ENCODE measurements at regions not wholly inside any gene's neighbourhood (a gene's known extent, or its start where the extent isn't known, plus 50 kb on each side); places are given as distances from the start of the nearest gene placed in this dataset.

GRCh38 chr10:113239566-113240350, 289.7 kb downstream of the TCF7L2 start:
- H3K27me3 ChIP-seq (ENCODE audit: insufficient read depth in 3 of 3, low read length in 2 of 3): no peaks in the 10 kb centered on the region
- H3K9me3 ChIP-seq: no peaks in the 10 kb centered on the region
- H3K36me3 ChIP-seq (ENCODE audit: insufficient read depth in 1 of 2, low read depth in 1 of 2): no peaks in the 10 kb centered on the region
- ATAC-seq: no peak
- intact Hi-C loops (cut with DNase I): no loop called here
- 78 to 85% (median 78%) methylated on average over 7 of the region's 7 CpGs for WGBS, 3 donors
- H3K4me1 ChIP-seq: no peaks in the 10 kb centered on the region
- H3K4me3 ChIP-seq: no peak overlapping the region
- no peak for DNase-seq
- H3K27ac ChIP-seq: no peak overlapping the region
- TF ChIP-seq, protein P1, sequence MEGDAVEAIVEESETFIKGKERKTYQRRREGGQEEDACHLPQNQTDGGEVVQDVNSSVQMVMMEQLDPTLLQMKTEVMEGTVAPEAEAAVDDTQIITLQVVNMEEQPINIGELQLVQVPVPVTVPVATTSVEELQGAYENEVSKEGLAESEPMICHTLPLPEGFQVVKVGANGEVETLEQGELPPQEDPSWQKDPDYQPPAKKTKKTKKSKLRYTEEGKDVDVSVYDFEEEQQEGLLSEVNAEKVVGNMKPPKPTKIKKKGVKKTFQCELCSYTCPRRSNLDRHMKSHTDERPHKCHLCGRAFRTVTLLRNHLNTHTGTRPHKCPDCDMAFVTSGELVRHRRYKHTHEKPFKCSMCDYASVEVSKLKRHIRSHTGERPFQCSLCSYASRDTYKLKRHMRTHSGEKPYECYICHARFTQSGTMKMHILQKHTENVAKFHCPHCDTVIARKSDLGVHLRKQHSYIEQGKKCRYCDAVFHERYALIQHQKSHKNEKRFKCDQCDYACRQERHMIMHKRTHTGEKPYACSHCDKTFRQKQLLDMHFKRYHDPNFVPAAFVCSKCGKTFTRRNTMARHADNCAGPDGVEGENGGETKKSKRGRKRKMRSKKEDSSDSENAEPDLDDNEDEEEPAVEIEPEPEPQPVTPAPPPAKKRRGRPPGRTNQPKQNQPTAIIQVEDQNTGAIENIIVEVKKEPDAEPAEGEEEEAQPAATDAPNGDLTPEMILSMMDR (IDR thresholded peaks at IDR 0.05): no peak

GRCh38 chr10:113240736-113241135, 290.7 kb downstream of the TCF7L2 start:
- TF ChIP-seq, protein P1 (IDR thresholded peaks at IDR 0.05): no peak
- Histone ChIP-seq H3K4me1 (no peaks in the 10 kb centered on the region), H3K9me3 (no peaks in the 10 kb centered on the region), H3K36me3 (ENCODE audit: insufficient read depth in 1 of 2, low read depth in 1 of 2) (no peaks in the 10 kb centered on the region), H3K4me3 (no peak overlapping the region), H3K27me3 (ENCODE audit: insufficient read depth in 3 of 3, low read length in 2 of 3) (no peaks in the 10 kb centered on the region), H3K27ac (no peak overlapping the region)
- ATAC-seq: no peak
- 90 to 97% (median 93%) methylated on average over 2 of the region's 2 CpGs for WGBS, 3 donors
- intact Hi-C loops (cut with DNase I): no loop called here
- no peak for DNase-seq

DNA sequence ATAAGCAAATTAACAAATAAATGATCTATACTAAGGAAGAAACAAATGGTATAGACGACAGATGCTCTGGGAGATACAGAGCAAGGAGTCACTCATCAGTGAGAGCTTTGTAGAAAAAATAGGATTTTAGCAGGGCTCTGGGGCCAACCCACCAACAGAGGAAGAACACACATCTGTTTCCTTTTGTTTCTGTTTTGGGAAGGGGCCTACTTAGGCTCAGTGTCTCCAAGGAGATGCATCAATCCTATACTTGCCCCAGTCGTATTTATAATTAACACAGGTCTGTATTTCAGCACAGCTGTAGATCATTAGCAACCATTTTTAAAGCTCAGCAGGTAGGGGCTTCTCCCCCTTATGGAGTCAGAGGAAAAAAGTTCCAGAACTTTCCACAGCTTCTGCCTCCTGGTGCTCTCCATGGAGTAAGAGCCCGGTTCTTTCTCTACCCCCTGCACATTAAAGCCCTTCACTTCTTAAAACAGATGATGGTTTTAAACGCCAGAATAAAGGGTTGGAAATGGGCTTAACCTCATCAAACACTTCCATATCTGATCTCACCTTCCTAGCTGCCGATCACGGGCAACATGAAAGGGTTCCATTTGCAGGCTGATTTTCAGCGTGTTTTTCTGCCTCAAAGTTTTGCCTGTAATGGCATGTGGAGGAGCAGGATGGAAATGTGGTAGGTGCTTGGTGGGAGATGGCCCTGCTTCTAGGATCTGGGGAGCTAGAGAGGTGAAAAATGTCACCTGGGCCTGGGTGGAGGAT, 291.7 kb downstream of the TCF7L2 start:
- TF ChIP-seq, protein P1 (IDR thresholded peaks at IDR 0.05): no peak
- intact Hi-C loops (cut with DNase I): no loop called here
- H3K27ac ChIP-seq: no peak overlapping the region
- no peak for DNase-seq
- no peak overlapping the region for H3K4me3 ChIP-seq
- WGBS, 3 donors: 71 to 75% (median 75%) methylated on average over 7 of the region's 7 CpGs
- H3K36me3 ChIP-seq (ENCODE audit: insufficient read depth in 1 of 2, low read depth in 1 of 2): no peaks in the 10 kb centered on the region
- H3K27me3 ChIP-seq (ENCODE audit: insufficient read depth in 3 of 3, low read length in 2 of 3): no peaks in the 10 kb centered on the region
- no peak for ATAC-seq
- H3K4me1 ChIP-seq: no peaks in the 10 kb centered on the region
- H3K9me3 ChIP-seq: no peaks in the 10 kb centered on the region

GRCh38 chr10:113243311-113243710, 293.3 kb downstream of the TCF7L2 start:
- WGBS, 3 donors: 86 to 91% (median 88%) methylated on average over 2 of the region's 2 CpGs
- Histone ChIP-seq H3K9me3 (no peaks in the 10 kb centered on the region), H3K4me1 (no peaks in the 10 kb centered on the region), H3K36me3 (ENCODE audit: insufficient read depth in 1 of 2, low read depth in 1 of 2) (no peaks in the 10 kb centered on the region), H3K27me3 (ENCODE audit: insufficient read depth in 3 of 3, low read length in 2 of 3) (no peaks in the 10 kb centered on the region), H3K4me3 (no peak overlapping the region), H3K27ac (no peak overlapping the region)
- intact Hi-C loops (cut with DNase I): no loop called here
- no peak for ATAC-seq
- TF ChIP-seq, protein P1 (IDR thresholded peaks at IDR 0.05): no peak
- DNase-seq: no peak

Data from psoas muscle (tissue), 7 donors.